ENCODE measurements at regions not wholly inside any gene's neighbourhood (a gene's known extent, or its start where the extent isn't known, plus 50 kb on each side); places are given as distances from the start of the nearest gene placed in this dataset.

GRCh38 chr5:117060099-117060498, 485.5 kb upstream of the SEMA6A start:
- Histone ChIP-seq H3K9ac (ENCODE audit: low read depth, low read length, poor library complexity) (no peak overlapping the region), H3K36me3 (replicated peaks in 1 of 2; ENCODE audit: control insufficient read depth in 2 of 2, insufficient read depth in 2 of 2, low read length in 2 of 2) (no peaks in the 10 kb centered on the region), H4K91ac (ENCODE audit: low read depth, low read length, poor library complexity) (no peak overlapping the region), H2BK12ac (ENCODE audit: low read length) (no peak overlapping the region), H3K18ac (ENCODE audit: low read length) (no peak overlapping the region), H4K8ac (ENCODE audit: low read depth, low read length) (no peak overlapping the region), H3K79me1 (ENCODE audit: low read depth, low read length) (no peaks in the 10 kb centered on the region), H3K4me3 (ENCODE audit: low read length in 2 of 2) (no peak overlapping the region), H2AK5ac (ENCODE audit: low read depth, low read length) (no peak overlapping the region), H3K27me3 (ENCODE audit: control insufficient read depth in 3 of 3, insufficient read depth in 3 of 3, low read depth in 1 of 3, low read length in 3 of 3) (no peaks in the 10 kb centered on the region), H3K4ac (ENCODE audit: low read length) (no peak overlapping the region), H2AFZ (ENCODE audit: low read length) (no peak overlapping the region), H3K4me2 (ENCODE audit: insufficient read depth, low read length, poor library complexity, severe bottlenecking) (no peak overlapping the region), H3K27ac (replicated peaks; ENCODE audit: low read length) (no peak overlapping the region), H3K9me3 (replicated peaks in 1 of 2; ENCODE audit: control insufficient read depth in 2 of 2, insufficient read depth in 1 of 2, low read depth in 1 of 2, low read length in 2 of 2) (no peaks in the 10 kb centered on the region), H2BK5ac (ENCODE audit: low read length) (no peak overlapping the region), H3K14ac (ENCODE audit: low read length) (no peak overlapping the region), H2BK15ac (ENCODE audit: low read length) (no peak overlapping the region), H2BK120ac (ENCODE audit: low read depth, low read length) (no peak overlapping the region), H3K23ac (ENCODE audit: low read depth, low read length, poor library complexity) (no peak overlapping the region), H3K4me1 (ENCODE audit: control insufficient read depth in 2 of 2, insufficient read depth in 1 of 2, low read depth in 1 of 2, low read length in 2 of 2) (peaks cover 4 to 9% of the 10 kb centered on the region in 2 donors)
- DNase-seq (ENCODE audit: low spot score) = no peak
- no CpG with 5 or more reads among the region's 1 CpG for WGBS, 2 donors (ENCODE audit: extremely low coverage in 2 of 2, insufficient read length in 2 of 2, insufficient replicate concordance in 1 of 2)

- no peaks in the 10 kb centered on the region for H3K79me1 ChIP-seq (ENCODE audit: low read depth, low read length)
- no peaks in the 10 kb centered on the region for H3K36me3 ChIP-seq (replicated peaks in 1 of 2; ENCODE audit: control insufficient read depth in 2 of 2, insufficient read depth in 2 of 2, low read length in 2 of 2)
- H3K4me3 ChIP-seq (ENCODE audit: low read length in 2 of 2) = no peak overlapping the region
- H3K27ac ChIP-seq (replicated peaks; ENCODE audit: low read length) = no peak overlapping the region
- H3K4ac ChIP-seq (ENCODE audit: low read length) = no peak overlapping the region
- peaks cover 4 to 9% of the 10 kb centered on the region in 2 donors for H3K4me1 ChIP-seq (ENCODE audit: control insufficient read depth in 2 of 2, insufficient read depth in 1 of 2, low read depth in 1 of 2, low read length in 2 of 2)
- H2AFZ ChIP-seq (ENCODE audit: low read length) = no peak overlapping the region
- DNase-seq (ENCODE audit: low spot score) = no peak
- no peaks in the 10 kb centered on the region for H3K27me3 ChIP-seq (ENCODE audit: control insufficient read depth in 3 of 3, insufficient read depth in 3 of 3, low read depth in 1 of 3, low read length in 3 of 3)
- no peak overlapping the region for H2BK12ac ChIP-seq (ENCODE audit: low read length)
- no peak overlapping the region for H2BK120ac ChIP-seq (ENCODE audit: low read depth, low read length)
- H2BK5ac ChIP-seq (ENCODE audit: low read length) = no peak overlapping the region
- H3K9ac ChIP-seq (ENCODE audit: low read depth, low read length, poor library complexity) = no peak overlapping the region
- no peak overlapping the region for H2BK15ac ChIP-seq (ENCODE audit: low read length)
- H3K23ac ChIP-seq (ENCODE audit: low read depth, low read length, poor library complexity) = no peak overlapping the region
- H3K4me2 ChIP-seq (ENCODE audit: insufficient read depth, low read length, poor library complexity, severe bottlenecking) = no peak overlapping the region
- no peak overlapping the region for H2AK5ac ChIP-seq (ENCODE audit: low read depth, low read length)
- no peak overlapping the region for H3K14ac ChIP-seq (ENCODE audit: low read length)
- H4K8ac ChIP-seq (ENCODE audit: low read depth, low read length) = no peak overlapping the region
- H3K18ac ChIP-seq (ENCODE audit: low read length) = no peak overlapping the region
- no peaks in the 10 kb centered on the region for H3K9me3 ChIP-seq (replicated peaks in 1 of 2; ENCODE audit: control insufficient read depth in 2 of 2, insufficient read depth in 1 of 2, low read depth in 1 of 2, low read length in 2 of 2)
- H4K91ac ChIP-seq (ENCODE audit: low read depth, low read length, poor library complexity) = no peak overlapping the region
Observed at GRCh38 chr5:117058740-117059139, 484.1 kb upstream of the SEMA6A start.

- Histone ChIP-seq H3K9ac (ENCODE audit: low read depth, low read length, poor library complexity) (no peak overlapping the region), H3K4me3 (ENCODE audit: low read length in 2 of 2) (no peak overlapping the region), H3K27me3 (ENCODE audit: control insufficient read depth in 3 of 3, insufficient read depth in 3 of 3, low read depth in 1 of 3, low read length in 3 of 3) (no peaks in the 10 kb centered on the region), H3K4me1 (ENCODE audit: control insufficient read depth in 2 of 2, insufficient read depth in 1 of 2, low read depth in 1 of 2, low read length in 2 of 2) (peaks cover 4 to 9% of the 10 kb centered on the region in 2 donors), H3K36me3 (replicated peaks in 1 of 2; ENCODE audit: control insufficient read depth in 2 of 2, insufficient read depth in 2 of 2, low read length in 2 of 2) (no peaks in the 10 kb centered on the region), H4K8ac (ENCODE audit: low read depth, low read length) (no peak overlapping the region), H3K9me3 (replicated peaks in 1 of 2; ENCODE audit: control insufficient read depth in 2 of 2, insufficient read depth in 1 of 2, low read depth in 1 of 2, low read length in 2 of 2) (no peaks in the 10 kb centered on the region), H3K79me1 (ENCODE audit: low read depth, low read length) (no peaks in the 10 kb centered on the region), H3K4me2 (ENCODE audit: insufficient read depth, low read length, poor library complexity, severe bottlenecking) (no peak overlapping the region), H2BK12ac (ENCODE audit: low read length) (no peak overlapping the region), H2AK5ac (ENCODE audit: low read depth, low read length) (no peak overlapping the region), H3K23ac (ENCODE audit: low read depth, low read length, poor library complexity) (no peak overlapping the region), H3K4ac (ENCODE audit: low read length) (no peak overlapping the region), H3K27ac (replicated peaks; ENCODE audit: low read length) (no peak overlapping the region), H2BK120ac (ENCODE audit: low read depth, low read length) (no peak overlapping the region), H4K91ac (ENCODE audit: low read depth, low read length, poor library complexity) (no peak overlapping the region), H3K14ac (ENCODE audit: low read length) (no peak overlapping the region), H2BK5ac (ENCODE audit: low read length) (no peak overlapping the region), H2BK15ac (ENCODE audit: low read length) (no peak overlapping the region), H3K18ac (ENCODE audit: low read length) (no peak overlapping the region), H2AFZ (ENCODE audit: low read length) (no peak overlapping the region)
- no CpG with 5 or more reads among the region's 2 CpGs for WGBS, 2 donors (ENCODE audit: extremely low coverage in 2 of 2, insufficient read length in 2 of 2, insufficient replicate concordance in 1 of 2)
- no peak for DNase-seq (ENCODE audit: low spot score)
Observed at GRCh38 chr5:117055517-117055916, 480.9 kb upstream of the SEMA6A start.

DNA sequence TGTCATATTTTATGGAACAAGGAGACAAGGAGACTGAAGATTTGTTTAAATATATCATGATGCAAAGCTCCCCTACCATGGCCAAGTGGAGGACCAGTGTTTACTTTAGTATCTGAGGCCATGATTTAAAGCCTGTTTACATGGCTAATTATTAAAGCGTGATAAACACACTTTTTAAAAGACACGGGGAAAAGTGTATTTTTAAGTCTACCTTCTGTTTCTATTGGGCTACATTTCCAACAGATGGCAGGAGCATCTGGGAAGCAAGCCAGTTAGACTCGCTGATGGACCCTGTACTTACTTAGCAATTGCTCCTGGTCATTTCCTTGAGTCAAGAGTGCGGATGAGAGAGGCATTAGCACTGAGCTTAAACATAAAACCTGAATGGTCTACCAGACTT, 480.3 kb upstream of the SEMA6A start:
- Histone ChIP-seq H3K9ac (ENCODE audit: low read depth, low read length, poor library complexity) (no peak overlapping the region), H3K4me2 (ENCODE audit: insufficient read depth, low read length, poor library complexity, severe bottlenecking) (no peak overlapping the region), H3K9me3 (replicated peaks in 1 of 2; ENCODE audit: control insufficient read depth in 2 of 2, insufficient read depth in 1 of 2, low read depth in 1 of 2, low read length in 2 of 2) (no peaks in the 10 kb centered on the region), H2AFZ (ENCODE audit: low read length) (no peak overlapping the region), H3K18ac (ENCODE audit: low read length) (no peak overlapping the region), H4K91ac (ENCODE audit: low read depth, low read length, poor library complexity) (no peak overlapping the region), H2BK5ac (ENCODE audit: low read length) (no peak overlapping the region), H3K27me3 (ENCODE audit: control insufficient read depth in 3 of 3, insufficient read depth in 3 of 3, low read depth in 1 of 3, low read length in 3 of 3) (no peaks in the 10 kb centered on the region), H2BK12ac (ENCODE audit: low read length) (no peak overlapping the region), H4K8ac (ENCODE audit: low read depth, low read length) (no peak overlapping the region), H3K36me3 (replicated peaks in 1 of 2; ENCODE audit: control insufficient read depth in 2 of 2, insufficient read depth in 2 of 2, low read length in 2 of 2) (no peaks in the 10 kb centered on the region), H2BK15ac (ENCODE audit: low read length) (no peak overlapping the region), H3K4ac (ENCODE audit: low read length) (no peak overlapping the region), H3K23ac (ENCODE audit: low read depth, low read length, poor library complexity) (no peak overlapping the region), H3K4me1 (ENCODE audit: control insufficient read depth in 2 of 2, insufficient read depth in 1 of 2, low read depth in 1 of 2, low read length in 2 of 2) (peaks cover 4 to 9% of the 10 kb centered on the region in 2 donors), H2BK120ac (ENCODE audit: low read depth, low read length) (no peak overlapping the region), H3K79me1 (ENCODE audit: low read depth, low read length) (no peaks in the 10 kb centered on the region), H3K4me3 (ENCODE audit: low read length in 2 of 2) (no peak overlapping the region), H3K27ac (replicated peaks; ENCODE audit: low read length) (no peak overlapping the region), H2AK5ac (ENCODE audit: low read depth, low read length) (no peak overlapping the region), H3K14ac (ENCODE audit: low read length) (no peak overlapping the region)
- no CpG with 5 or more reads among the region's 4 CpGs for WGBS, 2 donors (ENCODE audit: extremely low coverage in 2 of 2, insufficient read length in 2 of 2, insufficient replicate concordance in 1 of 2)
- no peak for DNase-seq (ENCODE audit: low spot score)

Measured in neuronal stem cell (in vitro differentiated cells).